H1 (cell line): ENCODE measurements at regions not wholly inside any gene's neighbourhood (a gene's known extent, or its start where the extent isn't known, plus 50 kb on each side); places are given as distances from the start of the nearest gene placed in this dataset.
A peak's percentile ranks its signal among the peaks of the same experiment; 100 is the strongest.

Experiments
- CTCF ChIA-PET: fragments of 300-600 bp; sonication (Branson Sonifier 250); formaldehyde crosslinking; loops from one replicate; lab custom pipeline; 2021; ENCODE audit not compliant: partially characterized antibody; lab: Charles Lee
- POLR2A ChIA-PET: fragments of 300-600 bp; sonication (Branson Sonifier 250); formaldehyde crosslinking; loops from one replicate; lab custom pipeline; 2021; ENCODE audit warnings: inconsistent platforms; ENCODE audit not compliant: partially characterized antibody; lab: Charles Lee
- DNase-seq, 2 experiments: peaks; one replicate each; pipeline versions ENCODE4 v3.0.0 to v3.0.0-alpha.2; 2010 to 2022; ENCODE audit warnings: low spot score in 2 of 2, low read depth in 1 of 2, mixed read lengths in 1 of 2
- FAIRE-seq: peaks from 2 replicates; lab custom pipeline; 2011; peaks lifted over from hg19 to GRCh38; lab: Jason Lieb, UNC
- H2AFZ ChIP-seq: 2 replicates; pipeline ENCODE4 v1.8.1; 2012; ENCODE audit warnings: low read length, inconsistent platforms
- H2AK5ac ChIP-seq: 2 replicates; pipeline ENCODE4 v1.6.1; 2013; ENCODE audit warnings: low read depth, low read length
- H2BK120ac ChIP-seq: replicated peaks from 2 replicates; pipeline ENCODE3; 2013; ENCODE audit warnings: low read depth, low read length, inconsistent platforms
- H2BK12ac ChIP-seq: 2 replicates; pipeline ENCODE4 v1.6.1; 2013; ENCODE audit warnings: low read depth, low read length
- H2BK15ac ChIP-seq: 2 replicates; pipeline ENCODE4 v1.6.1; 2013; ENCODE audit warnings: low read length
- H2BK20ac ChIP-seq: 2 replicates; pipeline ENCODE4 v1.6.1; 2013; ENCODE audit warnings: low read length
- H2BK5ac ChIP-seq: 2 replicates; pipeline ENCODE4 v1.6.1; 2013; ENCODE audit warnings: low read depth, low read length
- H3K14ac ChIP-seq: 2 replicates; pipeline ENCODE4 v1.6.1; 2013; ENCODE audit warnings: inconsistent platforms; ENCODE audit not compliant: insufficient read length
- H3K18ac ChIP-seq: 2 replicates; pipeline ENCODE4 v1.6.1; 2013; ENCODE audit warnings: low read length; ENCODE audit errors: extremely low read depth
- H3K23ac ChIP-seq: 2 replicates; pipeline ENCODE4 v1.6.1; 2013; ENCODE audit warnings: inconsistent platforms; ENCODE audit not compliant: insufficient read length
- H3K23me2 ChIP-seq: 2 replicates; pipeline ENCODE4 v1.6.1; 2013; ENCODE audit warnings: low read depth, low read length
- H3K27ac ChIP-seq: 2 replicates; pipeline ENCODE4 v1.6.1; 2011; ENCODE audit warnings: low read depth, low read length, inconsistent platforms
- H3K27me3 ChIP-seq, 4 experiments: replicated peaks in 1 of 4; 1 replicate in 1 of 4; 2 replicates in 3 of 4; pipeline versions ENCODE4 v1.6.1 to v1.8.1; 2011 to 2013; ENCODE audit warnings: low read length in 3 of 4, mild to moderate bottlenecking in 3 of 4, inconsistent platforms in 2 of 4, mixed read lengths in 2 of 4, moderate library complexity in 1 of 4; ENCODE audit not compliant: control insufficient read depth in 3 of 4, insufficient read depth in 3 of 4; ENCODE audit errors: extremely low read depth in 1 of 4
- H3K36me3 ChIP-seq, 4 experiments: 2 replicates each; pipeline versions ENCODE4 v1.6.1 to v1.8.1; 2011 to 2013; ENCODE audit warnings: mild to moderate bottlenecking in 4 of 4, low read length in 3 of 4, moderate library complexity in 2 of 4, control low read depth in 1 of 4, inconsistent platforms in 1 of 4; ENCODE audit not compliant: insufficient read depth in 4 of 4, control insufficient read depth in 2 of 4
- H3K4ac ChIP-seq: replicated peaks from 2 replicates; pipeline ENCODE3; 2013; ENCODE audit warnings: low read length, low read depth, mixed read lengths, inconsistent platforms; ENCODE audit not compliant: insufficient read length
- H3K4me1 ChIP-seq, 4 experiments: replicated peaks in 1 of 4; 1 replicate in 1 of 4; 2 replicates in 3 of 4; pipeline versions ENCODE4 v1.6.1 to v1.8.1; 2011 to 2013; ENCODE audit warnings: low read length in 3 of 4, inconsistent platforms in 2 of 4, mixed read lengths in 1 of 4; ENCODE audit not compliant: insufficient read depth in 4 of 4, control insufficient read depth in 3 of 4
- H3K4me2 ChIP-seq, 2 experiments: 2 replicates each; pipeline versions ENCODE4 v1.6.1 to v1.8.1; 2011 to 2013; ENCODE audit warnings: low read depth in 2 of 2, low read length in 2 of 2, control low read depth in 1 of 2, inconsistent platforms in 1 of 2, mild to moderate bottlenecking in 1 of 2; ENCODE audit not compliant: insufficient read depth in 1 of 2
- H3K4me3 ChIP-seq, 4 experiments: fragments of 200-600, 300-600 bp in 1 of 4; sonication (generic), shearing (Covaris generic), sonication (Bioruptor Twin) in 1 of 4; 2 replicates each; pipeline versions ENCODE4 v1.5.1 to v1.8.1; 2011 to 2016; ENCODE audit warnings: low read length in 4 of 4, low read depth in 3 of 4, control low read depth in 2 of 4, inconsistent platforms in 2 of 4, mild to moderate bottlenecking in 2 of 4, mixed read lengths in 1 of 4, moderate library complexity in 1 of 4; ENCODE audit not compliant: insufficient read depth in 2 of 4; ENCODE audit errors: extremely low read depth in 1 of 4
- H3K56ac ChIP-seq: replicated peaks from 2 replicates; pipeline ENCODE3; 2013; ENCODE audit warnings: low read depth, mild to moderate bottlenecking, mixed read lengths, low read length, inconsistent platforms; ENCODE audit not compliant: insufficient read length
- H3K79me1 ChIP-seq: 2 replicates; pipeline ENCODE4 v1.6.1; 2013; ENCODE audit warnings: low read depth, low read length, control low read depth
- H3K79me2 ChIP-seq, 2 experiments: 2 replicates each; pipeline versions ENCODE4 v1.6.1 to v1.8.1; 2012 to 2013; ENCODE audit warnings: low read length in 2 of 2, mild to moderate bottlenecking in 2 of 2, inconsistent platforms in 1 of 2; ENCODE audit not compliant: insufficient read depth in 2 of 2, control insufficient read depth in 1 of 2
- H3K9ac ChIP-seq, 4 experiments: replicated peaks in 1 of 4; 1 replicate in 1 of 4; 2 replicates in 3 of 4; pipeline versions ENCODE4 v1.6.1 to v1.8.1; 2011 to 2013; ENCODE audit warnings: low read depth in 3 of 4, low read length in 3 of 4, control low read depth in 2 of 4, mild to moderate bottlenecking in 2 of 4, moderate library complexity in 2 of 4, inconsistent platforms in 1 of 4; ENCODE audit errors: extremely low read depth in 1 of 4
- H3K9me3 ChIP-seq, 2 experiments: 2 replicates each; pipeline versions ENCODE4 v1.6.1 to v1.8.1; 2012 to 2013; ENCODE audit warnings: mild to moderate bottlenecking in 2 of 2, moderate library complexity in 2 of 2, control low read depth in 1 of 2, inconsistent platforms in 1 of 2, low read depth in 1 of 2, low read length in 1 of 2, mixed read lengths in 1 of 2; ENCODE audit not compliant: insufficient read depth in 2 of 2
- H4K20me1 ChIP-seq, 2 experiments: replicated peaks in 1 of 2; 2 replicates each; pipeline versions ENCODE3 to v1.8.1; 2011 to 2013; ENCODE audit warnings: inconsistent platforms in 2 of 2, low read length in 2 of 2, mild to moderate bottlenecking in 1 of 2; ENCODE audit not compliant: insufficient read depth in 2 of 2, control insufficient read depth in 1 of 2
- H4K5ac ChIP-seq: 2 replicates; pipeline ENCODE4 v1.6.1; 2013; ENCODE audit warnings: low read length, low read depth, mixed read lengths, inconsistent platforms; ENCODE audit not compliant: insufficient read length
- H4K8ac ChIP-seq: 2 replicates; pipeline ENCODE4 v1.8.0; 2013; ENCODE audit warnings: mild to moderate bottlenecking, moderate library complexity, low read length, inconsistent platforms; ENCODE audit not compliant: insufficient read depth; ENCODE audit errors: extremely low read depth
- H4K91ac ChIP-seq: replicated peaks from 2 replicates; pipeline ENCODE3; 2013; ENCODE audit warnings: low read length, mixed read lengths, inconsistent platforms; ENCODE audit not compliant: insufficient read length
- CHD1 ChIP-seq: IDR thresholded peaks from 2 replicates; pipeline ENCODE4 v1.6.1; 2012; ENCODE audit warnings: low read depth, low read length, improper control_type of control experiment
- RAD21 ChIP-seq, 2 experiments: IDR thresholded peaks in 1 of 2; conservative IDR thresholded peaks in 1 of 2; 2 replicates each; pipeline ENCODE4 v1.6.1; 2011; ENCODE audit warnings: low read depth in 2 of 2, low read length in 2 of 2, improper control_type of control experiment in 1 of 2, inconsistent platforms in 1 of 2, mild to moderate bottlenecking in 1 of 2, moderate library complexity in 1 of 2
- WGBS, 2 experiments: shearing (Covaris generic) in 1 of 2; methylation state at CpG; one replicate each; pipeline versions ENCODE4 v1.1.6 to v1.1.7; 2013 to 2015; ENCODE audit warnings: low lambda C conversion rate in 2 of 2, mixed read lengths in 2 of 2, inconsistent platforms in 1 of 2, low coverage in 1 of 2, missing lambda C conversion rate in 1 of 2; ENCODE audit not compliant: insufficient replicate concordance in 2 of 2, insufficient coverage in 1 of 2, insufficient read length in 1 of 2; ENCODE audit errors: extremely low coverage in 1 of 2, missing lambda C conversion rate in 1 of 2; 5-methylcytosine and 5-hydroxymethylcytosine counted together
- TF ChIP-seq, protein P1 (sequence below), 3 experiments: IDR thresholded peaks; 1 replicate in 2 of 3; 2 replicates in 1 of 3; pipeline versions ENCODE4 v1.5.1 to v1.6.1; 2011; ENCODE audit warnings: low read length in 3 of 3, mild to moderate bottlenecking in 3 of 3, inconsistent platforms in 2 of 3, low read depth in 1 of 3, moderate library complexity in 1 of 3; ENCODE audit not compliant: insufficient read depth in 1 of 3; ENCODE audit errors: control extremely low read depth in 1 of 3

DNA sequence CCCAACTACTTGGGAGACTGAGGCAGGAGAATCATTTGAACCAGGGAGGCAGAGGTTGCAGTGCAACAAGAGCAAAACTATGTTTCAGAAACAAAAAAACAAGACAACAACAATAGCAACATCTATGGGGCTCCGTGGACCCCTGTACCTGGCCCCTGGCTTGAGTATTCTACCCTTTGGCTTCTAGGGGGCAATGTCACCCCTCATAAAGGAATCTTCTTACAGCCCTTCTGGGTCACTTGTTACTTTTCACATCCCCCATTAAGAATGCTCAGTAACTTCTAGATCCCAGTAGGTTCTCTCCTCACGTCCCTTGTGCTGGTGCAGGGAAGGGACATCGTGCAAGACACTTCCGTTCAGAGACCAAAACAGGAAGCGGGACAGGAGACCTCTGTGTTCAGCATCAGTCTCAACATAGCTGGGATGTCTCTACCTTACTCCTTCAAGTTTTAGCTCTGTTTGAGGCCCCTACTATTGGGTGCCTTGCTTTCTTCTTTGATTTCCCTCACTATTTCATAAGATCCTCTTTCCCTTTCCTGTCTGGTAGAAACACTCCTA is 218.1 kb upstream of the ARGLU1 start:
- Histone ChIP-seq H3K27me3 (no peaks in the 10 kb centered on the region), H3K27ac (no peak overlapping the region), H3K23ac (no peak overlapping the region), H3K36me3 (no peaks in the 10 kb centered on the region), H4K5ac (no peak overlapping the region), H4K20me1 (no peaks in the 10 kb centered on the region), H3K4me3 (no peak overlapping the region), H2AK5ac (no peak overlapping the region), H3K4me1 (peaks cover 0 to 4% (median 2%) of the 10 kb centered on the region in 4 experiments; a peak in 2 of 7 replicates), H3K56ac (no peak overlapping the region), H2BK120ac (no peak overlapping the region), H3K79me1 (no peaks in the 10 kb centered on the region), H2AFZ (no peak overlapping the region), H2BK15ac (no peak overlapping the region), H3K9ac (no peak overlapping the region), H3K23me2 (no peaks in the 10 kb centered on the region), H3K18ac (no peak overlapping the region), H3K14ac (no peak overlapping the region), H2BK20ac (no peak overlapping the region), H4K91ac (no peak overlapping the region), H3K4me2 (no peak overlapping the region), H4K8ac (no peak overlapping the region), H2BK5ac (no peak overlapping the region), H3K4ac (no peak overlapping the region), H2BK12ac (no peak overlapping the region), H3K9me3 (peaks cover 3 to 4% of the 10 kb centered on the region in 2 experiments; a peak in 2 of 4 replicates), H3K79me2 (no peaks in the 10 kb centered on the region)
- CTCF ChIA-PET = interaction anchor here (1.2 kb wide), 1 partner anchor 11 kb away, joined by 3 read pairs; no protein-coding TSS in a partner anchor
- TF ChIP-seq CHD1 (no peak), RAD21 (IDR thresholded peaks at IDR 0.05 in 1 of 2, conservative IDR thresholded peaks at IDR 0.05 in 1 of 2; ENCODE audit: low read depth in 2 of 2, low read length in 2 of 2) (peak; percentile 36 to 55)
- TF ChIP-seq, protein P1, sequence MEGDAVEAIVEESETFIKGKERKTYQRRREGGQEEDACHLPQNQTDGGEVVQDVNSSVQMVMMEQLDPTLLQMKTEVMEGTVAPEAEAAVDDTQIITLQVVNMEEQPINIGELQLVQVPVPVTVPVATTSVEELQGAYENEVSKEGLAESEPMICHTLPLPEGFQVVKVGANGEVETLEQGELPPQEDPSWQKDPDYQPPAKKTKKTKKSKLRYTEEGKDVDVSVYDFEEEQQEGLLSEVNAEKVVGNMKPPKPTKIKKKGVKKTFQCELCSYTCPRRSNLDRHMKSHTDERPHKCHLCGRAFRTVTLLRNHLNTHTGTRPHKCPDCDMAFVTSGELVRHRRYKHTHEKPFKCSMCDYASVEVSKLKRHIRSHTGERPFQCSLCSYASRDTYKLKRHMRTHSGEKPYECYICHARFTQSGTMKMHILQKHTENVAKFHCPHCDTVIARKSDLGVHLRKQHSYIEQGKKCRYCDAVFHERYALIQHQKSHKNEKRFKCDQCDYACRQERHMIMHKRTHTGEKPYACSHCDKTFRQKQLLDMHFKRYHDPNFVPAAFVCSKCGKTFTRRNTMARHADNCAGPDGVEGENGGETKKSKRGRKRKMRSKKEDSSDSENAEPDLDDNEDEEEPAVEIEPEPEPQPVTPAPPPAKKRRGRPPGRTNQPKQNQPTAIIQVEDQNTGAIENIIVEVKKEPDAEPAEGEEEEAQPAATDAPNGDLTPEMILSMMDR (IDR thresholded peaks at IDR 0.05; ENCODE audit: control extremely low read depth in 1 of 3, insufficient read depth in 1 of 3, low read depth in 1 of 3, low read length in 3 of 3) = peak in 2 of 3 experiments; percentile 7 to 12; a peak in 2 of 4 replicates
- WGBS, 2 experiments = 66% methylated on average over 5 of the region's 5 CpGs; no CpG with 5 or more reads in 1 of the 2 experiments
- POLR2A ChIA-PET = no interaction called here
- DNase-seq = no peak
- FAIRE-seq = no peak
